ENCODE measurements at regions not wholly inside any gene's neighbourhood (a gene's known extent, or its start where the extent isn't known, plus 50 kb on each side); places are given as distances from the start of the nearest gene placed in this dataset.

GRCh38 chr13:76737526-76737925 lies 148.7 kb downstream of the KCTD12 start:
- TF ChIP-seq CTCF (conservative IDR thresholded peaks at IDR 0.05; ENCODE audit: low read depth, low read length) = no peak
- DNase-seq (ENCODE audit: low read depth) = no peak

GRCh38 chr13:76735641-76736040 lies 150.6 kb downstream of the KCTD12 start:
- TF ChIP-seq CTCF (conservative IDR thresholded peaks at IDR 0.05; ENCODE audit: low read depth, low read length) = no peak
- DNase-seq (ENCODE audit: low read depth) = no peak
- no peak overlapping the region for H3K4me3 ChIP-seq (ENCODE audit: low read depth, low read length)

More at GRCh38 chr13:76737526-76737925, 148.7 kb downstream of the KCTD12 start:
- no peak overlapping the region for H3K4me3 ChIP-seq (ENCODE audit: low read depth, low read length)

GRCh38 chr13:76733671-76734070 lies 152.5 kb downstream of the KCTD12 start:
- no peak for DNase-seq (ENCODE audit: low read depth)
- H3K4me3 ChIP-seq (ENCODE audit: low read depth, low read length) = no peak overlapping the region
- no peak for TF ChIP-seq CTCF (conservative IDR thresholded peaks at IDR 0.05; ENCODE audit: low read depth, low read length)

- DNase-seq (ENCODE audit: low read depth) = no peak
- no peak for TF ChIP-seq CTCF (conservative IDR thresholded peaks at IDR 0.05; ENCODE audit: low read depth, low read length)
- no peak overlapping the region for H3K4me3 ChIP-seq (ENCODE audit: low read depth, low read length)
Observed at GRCh38 chr13:76732367-76732766, 153.8 kb downstream of the KCTD12 start.

- no peak for DNase-seq (ENCODE audit: low read depth)
- no peak overlapping the region for H3K4me3 ChIP-seq (ENCODE audit: low read depth, low read length)
- no peak for TF ChIP-seq CTCF (conservative IDR thresholded peaks at IDR 0.05; ENCODE audit: low read depth, low read length)
Observed at GRCh38 chr13:76730220-76730619, 156.0 kb downstream of the KCTD12 start.

GRCh38 chr13:76729691-76730090 lies 156.5 kb downstream of the KCTD12 start:
- no peak for DNase-seq (ENCODE audit: low read depth)
- TF ChIP-seq CTCF (conservative IDR thresholded peaks at IDR 0.05; ENCODE audit: low read depth, low read length) = no peak

GRCh38 chr13:76725896-76726295 lies 160.3 kb downstream of the KCTD12 start:
- no peak overlapping the region for H3K4me3 ChIP-seq (ENCODE audit: low read depth, low read length)
- DNase-seq (ENCODE audit: low read depth) = no peak
- TF ChIP-seq CTCF (conservative IDR thresholded peaks at IDR 0.05; ENCODE audit: low read depth, low read length) = no peak

More at GRCh38 chr13:76729691-76730090, 156.5 kb downstream of the KCTD12 start:
- H3K4me3 ChIP-seq (ENCODE audit: low read depth, low read length) = no peak overlapping the region
